HFFc6 (cell line): ENCODE measurements at regions not wholly inside any gene's neighbourhood (a gene's known extent, or its start where the extent isn't known, plus 50 kb on each side); places are given as distances from the start of the nearest gene placed in this dataset.
"Not testable (repeated sequence)": the region's sequence is repeated elsewhere in the genome, so short reads cannot be mapped to it uniquely, and the experiment has no call there.

Source experiments
- DNase-seq: peaks from one replicate; pipeline ENCODE4 v3.0.0-alpha.2; 2018
- H3K27ac Mint-ChIP-seq: 2 replicates; pipeline ENCODE4 v1.8.0; 2020; ENCODE audit warnings: mild to moderate bottlenecking, mixed read lengths
- H3K27me3 Mint-ChIP-seq: 2 replicates; pipeline ENCODE4 v1.8.0; 2021; ENCODE audit warnings: mild to moderate bottlenecking, moderate library complexity, mixed read lengths; ENCODE audit not compliant: insufficient read depth
- H3K36me3 Mint-ChIP-seq: 2 replicates; pipeline ENCODE4 v1.8.0; 2021; ENCODE audit warnings: low read depth, mixed read lengths
- H3K4me1 Mint-ChIP-seq: 2 replicates; pipeline ENCODE4 v1.8.0; 2020; ENCODE audit warnings: low read depth, mixed read lengths
- H3K4me3 Mint-ChIP-seq: 2 replicates; pipeline ENCODE4 v1.8.0; 2020; ENCODE audit warnings: mild to moderate bottlenecking, moderate library complexity, mixed read lengths
- H3K9me3 Mint-ChIP-seq: 2 replicates; pipeline ENCODE4 v1.8.0; 2020; ENCODE audit warnings: mild to moderate bottlenecking, mixed read lengths
- CTCF ChIP-seq: fragments of 200-600 bp; sonication (generic); IDR thresholded peaks from 2 replicates; pipeline ENCODE4 v1.5.0; 2021; ENCODE audit warnings: antibody characterized with exemption, mild to moderate bottlenecking

GRCh38 chr11:37280200-37280599 lies 682.2 kb upstream of the RAG2 start:
- TF ChIP-seq CTCF, result no peak
- Mint-ChIP-seq H3K27ac (no peak overlapping the region), H3K4me1 (no peaks in the 10 kb centered on the region), H3K9me3 (peaks cover 17% of the 10 kb centered on the region), H3K36me3 (no peaks in the 10 kb centered on the region), H3K27me3 (no peaks in the 10 kb centered on the region), H3K4me3 (no peak overlapping the region)
- no peak for DNase-seq

- no peaks in the 10 kb centered on the region for H3K27me3 Mint-ChIP-seq
Observed at GRCh38 chr11:37277896-37278465, 679.9 kb upstream of the RAG2 start.

DNA sequence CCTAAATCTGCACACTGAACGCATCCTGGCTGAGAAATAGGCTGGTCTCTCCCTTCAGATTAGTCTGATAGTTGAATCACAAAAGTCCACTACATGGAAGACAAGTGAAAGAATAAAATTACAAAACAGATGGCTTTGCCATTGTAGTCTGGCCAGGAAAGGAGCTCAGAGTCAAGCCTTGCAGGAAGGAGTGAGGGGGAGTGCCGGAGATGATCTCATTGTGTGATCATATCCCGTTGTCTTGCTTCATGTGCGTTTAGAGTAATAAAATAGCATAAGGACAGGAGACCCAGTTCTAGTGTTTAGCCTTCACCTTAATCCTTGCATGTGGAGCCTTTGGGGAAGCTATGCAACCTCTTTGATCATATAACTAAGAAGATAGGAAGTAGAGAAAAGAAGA lies 666.7 kb upstream of the RAG2 start:
- H3K9me3 Mint-ChIP-seq, result peaks cover 23% of the 10 kb centered on the region
- H3K27me3 Mint-ChIP-seq, result no peaks in the 10 kb centered on the region
- no peak for TF ChIP-seq CTCF
- H3K27ac Mint-ChIP-seq, result no peak overlapping the region
- no peaks in the 10 kb centered on the region for H3K36me3 Mint-ChIP-seq
- no peaks in the 10 kb centered on the region for H3K4me1 Mint-ChIP-seq
- no peak overlapping the region for H3K4me3 Mint-ChIP-seq
- no peak for DNase-seq

More at GRCh38 chr11:37277896-37278465, 679.9 kb upstream of the RAG2 start:
- no peak overlapping the region for H3K27ac Mint-ChIP-seq
- H3K4me1 Mint-ChIP-seq, result no peaks in the 10 kb centered on the region
- H3K36me3 Mint-ChIP-seq, result no peaks in the 10 kb centered on the region
- H3K9me3 Mint-ChIP-seq, result peaks cover 12% of the 10 kb centered on the region
- no peak for DNase-seq
- TF ChIP-seq CTCF, result no peak
- no peak overlapping the region for H3K4me3 Mint-ChIP-seq

DNA sequence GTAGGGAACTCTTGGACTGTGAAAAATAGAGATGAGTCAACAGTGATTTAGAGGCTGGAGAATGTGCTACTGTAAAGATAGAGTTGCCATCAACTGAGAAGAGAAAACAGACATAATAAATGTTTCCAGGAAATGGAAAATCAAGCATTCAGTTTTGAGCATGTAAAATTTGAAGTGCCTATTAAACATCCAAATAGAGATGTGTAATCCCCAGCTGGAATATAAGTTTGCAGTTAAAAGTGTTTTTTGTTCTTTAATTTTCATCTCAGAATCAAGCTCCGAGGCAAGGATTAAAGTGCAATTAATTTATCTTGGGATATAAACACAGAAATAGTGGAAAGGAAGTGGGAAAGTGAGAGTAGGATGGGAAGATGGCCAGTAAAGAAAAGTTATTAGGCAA lies 666.0 kb upstream of the RAG2 start:
- peaks cover 27% of the 10 kb centered on the region for H3K9me3 Mint-ChIP-seq
- H3K27ac Mint-ChIP-seq, result no peak overlapping the region
- no peaks in the 10 kb centered on the region for H3K4me1 Mint-ChIP-seq
- no peaks in the 10 kb centered on the region for H3K36me3 Mint-ChIP-seq
- no peaks in the 10 kb centered on the region for H3K27me3 Mint-ChIP-seq
- no peak for DNase-seq
- H3K4me3 Mint-ChIP-seq, result no peak overlapping the region
- no peak for TF ChIP-seq CTCF

GRCh38 chr11:37263467-37263866 lies 665.4 kb upstream of the RAG2 start:
- not testable (repeated sequence) for H3K4me3 Mint-ChIP-seq, DNase-seq, H3K27me3 Mint-ChIP-seq, H3K36me3 Mint-ChIP-seq, H3K27ac Mint-ChIP-seq, H3K4me1 Mint-ChIP-seq
- H3K9me3 Mint-ChIP-seq, result peaks cover 27% of the 10 kb centered on the region

GRCh38 chr11:37259734-37260133 lies 661.7 kb upstream of the RAG2 start:
- Mint-ChIP-seq H3K27me3 (no peaks in the 10 kb centered on the region), H3K4me3 (no peak overlapping the region), H3K36me3 (no peaks in the 10 kb centered on the region), H3K27ac (no peak overlapping the region), H3K4me1 (no peaks in the 10 kb centered on the region), H3K9me3 (peaks cover 19% of the 10 kb centered on the region)
- no peak for DNase-seq
- no peak for TF ChIP-seq CTCF
